HG02623 (cell line): ENCODE measurements at regions not wholly inside any gene's neighbourhood (a gene's known extent, or its start where the extent isn't known, plus 50 kb on each side); places are given as distances from the start of the nearest gene placed in this dataset.

Experiments used
- ATAC-seq: cut with Tn5 transposase; IDR thresholded peaks from one replicate; pipeline ENCODE4 v1.9.1; 2021; ENCODE audit warnings: moderate library complexity; ENCODE audit not compliant: unreplicated experiment

GRCh38 chr10:78568620-78569019 is 500.1 kb upstream of the ZMIZ1 start:
- ATAC-seq = no peak

DNA sequence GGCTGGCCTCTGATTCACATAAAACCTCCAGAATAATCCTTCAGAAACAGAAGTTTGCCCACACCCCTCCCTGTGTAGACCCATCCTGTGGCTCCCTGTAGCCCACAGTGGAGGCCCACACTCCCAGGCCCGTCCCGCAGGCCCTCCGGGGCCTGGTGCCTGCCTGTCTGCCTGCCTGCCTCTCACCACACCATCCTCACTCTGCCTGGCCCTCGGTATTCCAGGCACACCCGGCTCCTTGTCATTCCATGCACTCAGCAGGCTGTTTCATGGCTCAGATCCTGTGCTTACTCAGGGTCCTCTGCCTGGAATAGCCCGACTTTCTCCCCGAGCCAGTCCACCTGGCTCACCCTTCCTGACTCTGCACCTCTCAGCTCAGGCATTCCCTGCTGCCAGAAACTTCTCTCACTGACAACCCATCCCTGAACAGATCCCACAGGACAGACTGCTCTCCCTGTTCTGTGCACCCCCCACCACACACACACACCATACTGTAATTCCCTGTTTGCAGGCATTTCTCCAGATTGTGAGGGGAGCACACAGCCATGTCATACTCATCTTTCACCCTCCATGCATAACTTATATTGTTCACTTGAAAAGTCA is 498.0 kb upstream of the ZMIZ1 start:
- ATAC-seq = no peak

DNA sequence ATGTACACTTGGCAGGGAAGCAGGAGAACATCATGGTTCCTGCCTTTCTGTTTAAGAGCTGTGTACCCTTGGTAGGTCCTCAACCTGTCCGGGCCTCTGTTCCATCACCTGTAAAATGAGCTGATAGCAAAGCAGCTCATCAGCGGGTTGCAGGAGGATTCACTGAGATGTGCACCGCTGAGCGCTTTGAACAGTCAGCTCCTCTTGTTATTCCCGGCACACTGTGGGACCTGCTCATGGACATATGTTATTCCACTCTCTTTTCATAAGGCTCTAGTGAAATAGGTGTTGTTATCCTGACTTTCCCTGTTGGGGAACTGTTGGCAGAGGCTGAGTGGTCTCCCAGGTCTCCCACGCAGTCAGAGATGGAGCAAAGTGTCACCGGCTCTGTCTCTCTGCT is 497.5 kb upstream of the ZMIZ1 start:
- no peak for ATAC-seq

GRCh38 chr10:78571891-78572290 is 496.9 kb upstream of the ZMIZ1 start:
- no peak for ATAC-seq

DNA sequence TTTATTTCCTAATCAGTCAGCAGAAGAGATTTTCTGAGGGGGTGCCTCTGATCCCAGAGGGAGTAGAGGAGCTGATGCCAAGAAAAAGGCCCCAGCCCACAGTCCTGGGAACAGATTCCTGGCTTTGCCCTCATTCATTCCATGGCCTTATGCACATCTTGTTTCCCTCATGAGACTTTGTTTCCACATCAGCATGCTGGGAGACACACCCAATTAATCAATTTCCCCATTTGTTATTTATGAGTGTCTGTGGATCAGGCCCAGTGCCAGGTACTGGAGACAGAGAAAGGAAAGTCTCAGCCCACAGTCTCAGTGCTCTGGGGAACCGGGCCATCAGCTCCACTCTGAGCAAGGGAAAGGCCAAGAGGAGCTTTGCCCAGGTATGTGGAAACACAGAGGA is 496.2 kb upstream of the ZMIZ1 start:
- no peak for ATAC-seq

DNA sequence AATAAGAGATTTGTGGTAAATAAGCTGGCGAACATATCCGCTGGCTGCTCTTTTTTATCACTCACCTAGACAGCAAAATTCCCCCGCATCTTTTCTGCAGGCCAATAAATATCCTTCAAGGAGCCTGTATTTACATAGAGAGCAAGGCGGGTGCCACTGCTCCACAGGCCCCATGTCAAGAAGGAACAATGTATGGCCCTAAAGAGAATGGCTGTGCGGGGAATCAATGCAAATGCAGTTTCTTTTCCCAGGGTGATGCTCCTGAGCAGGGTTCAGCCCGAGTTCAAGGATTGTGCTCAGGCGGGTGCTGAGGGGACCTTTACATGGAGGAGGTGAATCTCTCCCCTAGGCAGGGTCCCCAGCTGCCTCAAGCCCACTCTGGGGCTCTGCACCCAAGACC is 494.2 kb upstream of the ZMIZ1 start:
- no peak for ATAC-seq

- ATAC-seq = no peak
These were observed 493.4 kb upstream of the ZMIZ1 start for GRCh38 chr10:78575400-78575799.

GRCh38 chr10:78576276-78576675 is 492.5 kb upstream of the ZMIZ1 start:
- ATAC-seq = no peak

DNA sequence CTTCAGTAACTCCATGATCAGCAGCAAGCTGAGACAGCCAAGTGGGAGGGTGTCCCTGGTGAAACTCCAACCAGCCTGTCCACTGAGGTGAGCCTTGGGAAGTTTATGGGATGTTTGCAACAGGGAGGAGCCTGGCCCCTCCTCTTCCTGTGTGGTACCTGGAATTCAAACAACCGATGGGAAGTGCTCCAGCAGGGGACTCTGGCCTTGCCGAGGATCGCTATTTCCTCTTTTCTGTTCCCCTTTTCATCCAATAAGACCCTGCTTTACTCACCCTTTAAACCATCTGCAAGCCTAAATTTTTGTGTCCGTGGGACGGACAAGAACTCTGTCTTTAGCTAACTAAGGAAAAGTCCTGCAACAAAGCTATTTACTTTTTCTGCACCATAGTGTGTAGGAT is 491.1 kb upstream of the ZMIZ1 start:
- ATAC-seq = no peak

DNA sequence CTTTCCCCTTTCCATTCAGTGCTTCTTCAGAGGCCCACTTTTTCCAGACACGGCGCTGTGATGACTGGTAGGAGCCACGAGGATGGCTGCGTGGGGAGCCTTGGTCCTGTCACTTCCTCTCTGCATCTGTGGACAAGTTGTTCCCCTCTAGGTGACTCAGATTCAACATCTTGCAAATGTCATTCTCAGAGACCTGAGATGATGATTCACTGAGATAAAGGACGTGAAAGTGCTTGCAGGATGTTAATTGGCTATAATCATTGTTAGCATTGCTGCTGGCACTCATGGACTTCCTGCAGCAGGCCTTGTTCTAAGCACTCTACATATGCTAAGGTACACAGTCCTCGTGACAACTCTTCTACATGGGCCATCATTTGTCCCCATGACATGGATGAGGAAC is 489.8 kb upstream of the ZMIZ1 start:
- no peak for ATAC-seq

DNA sequence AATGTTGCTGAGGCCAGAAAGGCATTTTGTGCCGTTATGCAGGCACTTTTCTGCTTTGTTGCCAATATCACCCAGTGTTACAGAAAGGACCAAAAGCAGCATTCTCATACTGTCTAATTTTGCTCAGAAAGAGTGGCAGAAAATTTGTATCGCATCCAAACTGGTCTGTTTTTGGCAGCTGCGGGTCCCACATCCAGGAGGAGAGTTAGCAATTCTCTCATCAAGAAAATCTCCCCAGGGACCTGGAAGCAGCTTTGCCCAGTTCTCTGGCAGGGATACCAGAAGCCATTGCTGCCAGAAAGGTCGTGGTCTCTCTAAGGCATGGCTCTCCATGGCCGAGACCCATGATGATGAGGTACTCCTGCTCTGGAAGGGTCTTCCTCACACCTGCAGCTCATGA is 489.2 kb upstream of the ZMIZ1 start:
- ATAC-seq = no peak

DNA sequence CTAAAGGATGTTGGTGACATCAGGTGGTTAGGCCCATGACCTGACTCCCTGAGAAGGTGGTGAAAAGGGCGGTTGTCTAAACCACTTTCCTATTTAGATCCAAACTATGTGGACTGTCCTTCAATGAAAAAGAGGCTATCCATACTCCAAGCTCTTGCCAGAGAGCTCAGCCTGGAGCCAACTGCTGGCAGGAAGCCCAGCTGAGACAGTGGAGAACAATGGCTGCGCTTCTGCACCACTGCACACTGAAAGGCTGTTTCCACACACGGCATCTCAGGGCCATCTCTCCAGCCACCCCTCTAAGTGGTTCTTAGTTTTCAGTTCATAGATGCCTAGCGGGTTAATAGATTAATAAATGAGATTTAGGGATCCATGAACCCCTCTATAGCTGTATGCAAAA is 488.8 kb upstream of the ZMIZ1 start:
- no peak for ATAC-seq

DNA sequence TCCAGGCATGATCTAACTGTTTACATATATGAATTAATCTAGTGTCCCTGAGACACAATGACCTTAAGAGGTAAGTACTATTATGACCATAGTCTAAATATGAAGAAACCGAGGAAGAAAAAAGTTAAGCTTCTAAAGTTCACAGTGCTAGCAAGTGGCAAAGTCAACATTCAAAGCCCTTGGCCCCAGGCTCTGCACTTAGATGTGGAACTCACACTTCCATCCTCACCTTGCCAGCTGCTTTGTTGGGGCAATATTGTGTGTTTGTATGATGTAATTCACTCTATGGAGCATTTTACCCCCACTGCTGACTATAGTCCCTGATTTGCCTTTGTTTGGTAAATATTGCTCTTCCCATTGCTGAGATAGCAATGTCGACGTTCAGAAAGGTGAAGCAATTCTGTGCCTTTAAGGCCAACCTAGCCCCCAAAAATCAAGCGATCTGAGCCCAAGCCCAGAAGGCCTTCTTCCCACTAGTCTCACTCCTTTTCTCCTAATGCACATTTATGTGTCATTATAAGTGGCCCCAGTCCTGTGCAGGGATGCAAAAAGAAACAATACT is 487.6 kb upstream of the ZMIZ1 start:
- ATAC-seq = no peak

DNA sequence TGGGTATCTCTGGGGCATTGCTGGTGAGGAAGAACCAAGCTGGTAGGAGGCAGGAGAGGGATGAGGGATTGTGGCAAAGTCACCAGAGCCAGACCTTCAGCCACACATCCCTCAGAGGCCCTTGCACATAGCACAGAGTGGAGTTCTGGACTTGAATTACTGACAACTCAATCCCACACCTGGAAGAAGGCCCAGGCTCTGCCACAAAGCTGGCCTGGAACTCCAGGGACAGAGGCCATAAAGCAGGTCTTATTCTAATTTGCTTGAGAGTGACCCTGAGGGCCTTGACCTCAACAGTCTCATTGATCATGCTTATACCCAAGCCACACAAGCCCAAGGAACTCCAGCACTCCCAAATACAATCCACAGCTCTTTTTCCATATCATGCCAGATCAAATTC is 486.2 kb upstream of the ZMIZ1 start:
- ATAC-seq = no peak

GRCh38 chr10:78584266-78584665 is 484.5 kb upstream of the ZMIZ1 start:
- ATAC-seq = no peak

DNA sequence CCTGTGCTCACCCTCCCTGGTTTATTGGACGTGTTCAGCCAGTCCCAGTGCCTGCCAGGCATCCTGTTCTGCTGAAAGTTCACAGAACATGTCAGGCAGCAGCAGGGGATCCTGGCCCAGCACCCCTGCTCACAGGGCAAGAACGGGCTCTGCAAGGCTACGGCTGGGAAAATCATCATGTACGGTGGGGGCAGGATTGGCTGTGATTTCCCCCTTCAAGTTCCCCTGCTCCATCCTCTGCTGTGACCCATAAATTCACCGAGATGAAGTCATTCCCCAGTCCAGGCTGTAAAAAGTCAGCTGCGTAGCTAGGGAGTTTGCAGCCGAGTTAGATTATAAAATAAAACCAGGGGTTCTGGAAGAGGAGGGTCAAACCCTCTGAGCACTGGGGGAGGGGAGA is 484.1 kb upstream of the ZMIZ1 start:
- ATAC-seq = no peak

- ATAC-seq = no peak
These were observed 482.8 kb upstream of the ZMIZ1 start for GRCh38 chr10:78585952-78586351.

DNA sequence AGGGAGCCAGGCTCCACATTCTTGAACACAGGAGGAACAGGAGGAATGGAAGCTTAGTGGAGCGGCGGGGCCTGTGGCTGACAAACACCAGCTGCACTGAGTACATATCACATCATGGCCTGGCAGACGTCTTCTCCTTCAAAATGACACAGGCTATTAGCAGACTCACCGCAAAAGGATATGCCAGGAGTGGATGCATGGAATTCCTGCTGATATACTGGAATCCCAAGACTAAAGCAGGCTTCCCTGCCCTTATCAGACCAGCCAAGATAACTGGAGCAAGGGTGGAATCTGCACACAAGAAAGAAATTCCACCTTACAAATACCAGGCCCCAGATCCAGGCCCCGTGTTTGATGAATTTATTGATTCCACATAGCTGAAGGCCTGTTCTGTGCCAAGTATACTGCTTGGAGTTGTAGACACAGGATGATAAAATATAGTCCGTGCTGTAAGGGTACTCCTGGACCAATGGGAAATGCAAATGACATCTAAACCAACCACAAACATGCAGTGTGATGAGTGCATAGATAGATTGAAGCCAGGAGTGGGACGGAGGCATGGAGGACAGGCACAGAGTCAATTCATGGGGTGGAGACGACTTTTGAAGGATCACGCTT is 480.5 kb upstream of the ZMIZ1 start:
- no peak for ATAC-seq

GRCh38 chr10:78589687-78590086 is 479.1 kb upstream of the ZMIZ1 start:
- ATAC-seq = no peak

GRCh38 chr10:78591066-78591465 is 477.7 kb upstream of the ZMIZ1 start:
- no peak for ATAC-seq

DNA sequence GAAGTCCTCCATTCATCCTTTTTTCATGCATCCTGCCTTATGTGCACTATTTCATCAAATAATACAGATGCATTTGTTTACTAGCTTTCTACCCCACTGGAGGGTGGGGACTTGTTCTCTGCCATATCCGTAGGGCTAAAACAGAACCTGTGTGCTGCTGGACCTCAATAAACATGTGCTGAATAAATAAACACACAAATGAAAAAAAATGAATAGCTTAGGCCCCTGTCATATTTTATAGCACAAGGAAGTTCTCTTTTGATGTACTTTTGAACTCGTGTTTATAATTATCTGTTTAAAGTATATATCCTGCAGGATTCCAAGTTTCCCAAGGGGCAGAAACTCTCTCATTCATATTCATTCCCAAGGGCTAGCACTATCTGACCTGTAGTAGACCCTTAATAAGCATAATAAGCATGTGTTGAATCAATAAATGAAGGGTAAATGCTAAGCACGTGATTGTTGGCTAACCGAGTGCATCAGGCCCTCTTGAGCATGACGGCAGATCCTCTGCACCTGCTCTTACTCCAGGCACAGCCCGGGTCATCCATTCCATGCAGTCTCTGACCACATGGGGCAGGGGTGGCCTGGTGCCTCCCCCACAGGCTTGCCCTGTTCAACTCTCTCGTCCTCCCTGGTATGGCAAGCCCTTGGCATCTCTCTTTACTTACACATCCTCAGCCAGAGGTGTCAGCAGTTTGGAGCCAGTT is 474.1 kb upstream of the ZMIZ1 start:
- no peak for ATAC-seq

- no peak for ATAC-seq
These were observed 473.5 kb upstream of the ZMIZ1 start for GRCh38 chr10:78595269-78595619.
